HepG2 (cell line): ENCODE measurements at regions not wholly inside any gene's neighbourhood (a gene's known extent, or its start where the extent isn't known, plus 50 kb on each side); places are given as distances from the start of the nearest gene placed in this dataset.

Experiments
- ATAC-seq: fragments of 200-7000 bp; cut with Tn5 transposase; 3 replicates; pipeline ENCODE4 v1.9.1; 2020; ENCODE audit warnings: mild to moderate bottlenecking, moderate library complexity
- BruUV-seq: library from RNA; stranded (reverse); fragments of 400-500 nt; replicated peaks from 2 replicates; lab custom pipeline; 2021; lab: Mats Ljungman, UMichigan
- CTCF ChIA-PET: fragments of 300-600 bp; formaldehyde crosslinking; extraction: SDS; loops from one replicate; lab custom pipeline; 2021; ENCODE audit warnings: low total read pairs, inconsistent platforms, low intra/inter-chr PET ratio; lab: Yijun Ruan, JAX
- POLR2A ChIA-PET: fragments of 350-600 bp; sonication (Branson Sonifier 250); formaldehyde crosslinking; loops from one replicate; lab custom pipeline; 2020; ENCODE audit warnings: antibody characterized with exemption, inconsistent platforms; lab: Yijun Ruan, JAX
- DNase-seq: peaks from one replicate; pipeline ENCODE4 v3.0.0-alpha.2; 2015; ENCODE audit warnings: low spot score
- FAIRE-seq: peaks from 3 replicates; lab custom pipeline; 2011; peaks lifted over from hg19 to GRCh38; lab: Jason Lieb, UNC
- H2AFZ ChIP-seq: one replicate; pipeline ENCODE4 v1.6.1; 2011; ENCODE audit warnings: low read length, inconsistent platforms
- H3K27ac ChIP-seq: fragments of 300-600 bp; 3 replicates; pipeline ENCODE4 v1.8.0; 2011; ENCODE audit warnings: mixed run types, mild to moderate bottlenecking, mixed read lengths, low read length, inconsistent platforms; ENCODE audit not compliant: insufficient read depth; ENCODE audit errors: extremely low read length
- H3K27me3 ChIP-seq, 2 experiments: fragments of 200-600 bp in 1 of 2; 2 replicates in 1 of 2; 3 replicates in 1 of 2; pipeline versions ENCODE4 v1.6.0 to v1.8.0; 2011; ENCODE audit warnings: low read length in 2 of 2, mild to moderate bottlenecking in 2 of 2, moderate library complexity in 2 of 2, inconsistent platforms in 1 of 2; ENCODE audit not compliant: insufficient read depth in 2 of 2, control insufficient read depth in 1 of 2
- H3K36me3 ChIP-seq, 2 experiments: fragments of 200-600 bp in 1 of 2; replicated peaks in 1 of 2; 2 replicates in 1 of 2; 3 replicates in 1 of 2; pipeline versions ENCODE4 v1.5.1 to v1.8.0; 2011; ENCODE audit warnings: low read length in 2 of 2, inconsistent platforms in 1 of 2; ENCODE audit not compliant: insufficient read depth in 2 of 2, control insufficient read depth in 1 of 2
- H3K4me1 ChIP-seq: 2 replicates; pipeline ENCODE4 v1.5.1; 2012; ENCODE audit warnings: low read length, inconsistent platforms; ENCODE audit not compliant: insufficient read depth
- H3K4me2 ChIP-seq: 2 replicates; pipeline ENCODE4 v1.6.0; 2011; ENCODE audit warnings: low read depth, low read length, inconsistent platforms
- H3K4me3 ChIP-seq, 3 experiments: fragments of 200-600 bp in 1 of 3; sonication (generic), shearing (Covaris generic) in 1 of 3; replicated peaks in 1 of 3; 2 replicates each; pipeline ENCODE4 v1.5.1; 2011 to 2016; ENCODE audit warnings: low read length in 3 of 3, inconsistent platforms in 2 of 3, low read depth in 2 of 3, mild to moderate bottlenecking in 2 of 3, control low read depth in 1 of 3, mixed read lengths in 1 of 3; ENCODE audit not compliant: insufficient read depth in 1 of 3
- H3K79me2 ChIP-seq: one replicate; pipeline ENCODE4 v1.6.1; 2011; ENCODE audit warnings: low read length, inconsistent platforms; ENCODE audit not compliant: insufficient read depth
- H3K9ac ChIP-seq: 2 replicates; pipeline ENCODE4 v1.6.0; 2011; ENCODE audit warnings: mild to moderate bottlenecking, low read depth, low read length, inconsistent platforms; ENCODE audit not compliant: insufficient read depth
- H3K9me3 ChIP-seq: 2 replicates; pipeline ENCODE4 v1.5.1; 2012; ENCODE audit warnings: mild to moderate bottlenecking, low read length
- H4K20me1 ChIP-seq: 2 replicates; pipeline ENCODE4 v1.6.0; 2011; ENCODE audit warnings: inconsistent platforms, mild to moderate bottlenecking, low read length, moderate library complexity; ENCODE audit not compliant: insufficient read depth
- ATF7 ChIP-seq, 2 experiments: fragments of 450-650 bp in 1 of 2; sonication (generic) in 1 of 2; formaldehyde crosslinking in 1 of 2; IDR thresholded peaks; 2 replicates each; pipeline versions ENCODE4 v1.4.0 to v1.6.1; 2016 to 2020; ENCODE audit warnings: antibody characterized with exemption in 1 of 2, mild to moderate bottlenecking in 1 of 2, missing genetic modification reagents in 1 of 2
- FLYWCH1 ChIP-seq: sonication (generic); formaldehyde crosslinking; IDR thresholded peaks from 2 replicates; pipeline ENCODE4 v1.8.1; 2023; ENCODE audit warnings: mild to moderate bottlenecking, missing genetic modification reagents
- MYPOP ChIP-seq: sonication (generic); formaldehyde crosslinking; IDR thresholded peaks from 2 replicates; pipeline ENCODE4 v1.8.1; 2023; ENCODE audit warnings: mild to moderate bottlenecking, moderate library complexity, missing genetic modification reagents
- MZF1 ChIP-seq: sonication (generic); formaldehyde crosslinking; IDR thresholded peaks from 2 replicates; pipeline ENCODE4 v1.8.1; 2023; ENCODE audit warnings: mild to moderate bottlenecking, missing genetic modification reagents, borderline replicate concordance
- NFE2L1 ChIP-seq: sonication (generic); formaldehyde crosslinking; IDR thresholded peaks from 2 replicates; pipeline ENCODE4 v1.4.0; 2020; ENCODE audit warnings: missing genetic modification reagents, mild to moderate bottlenecking, borderline replicate concordance
- PHF21A ChIP-seq: sonication (generic); formaldehyde crosslinking; IDR thresholded peaks from 2 replicates; pipeline ENCODE4 v1.5.0; 2020; ENCODE audit warnings: mild to moderate bottlenecking, missing genetic modification reagents
- RARG ChIP-seq: sonication (generic); formaldehyde crosslinking; IDR thresholded peaks from 2 replicates; pipeline ENCODE4 v1.4.0; 2020; ENCODE audit warnings: low read depth, mild to moderate bottlenecking, missing genetic modification reagents
- TEF ChIP-seq: sonication (generic); formaldehyde crosslinking; IDR thresholded peaks from 2 replicates; pipeline ENCODE4 v1.5.0; 2020; ENCODE audit warnings: missing genetic modification reagents
- ZIK1 ChIP-seq: sonication (generic); formaldehyde crosslinking; IDR thresholded peaks from 2 replicates; pipeline ENCODE4 v1.5.0; 2020; ENCODE audit warnings: mild to moderate bottlenecking, low read depth, missing genetic modification reagents, borderline replicate concordance
- ZNF317 ChIP-seq: sonication (generic); formaldehyde crosslinking; IDR thresholded peaks from 2 replicates; pipeline ENCODE4 v1.5.0; 2020; ENCODE audit warnings: mild to moderate bottlenecking, missing genetic modification reagents
- ZNF704 ChIP-seq: sonication (generic); formaldehyde crosslinking; IDR thresholded peaks from 2 replicates; pipeline ENCODE4 v1.8.1; 2023; ENCODE audit warnings: mild to moderate bottlenecking, inconsistent platforms, moderate library complexity, missing genetic modification reagents, borderline replicate concordance
- ZNF839 ChIP-seq: sonication (generic); formaldehyde crosslinking; IDR thresholded peaks from 2 replicates; pipeline ENCODE4 v1.4.0; 2020; ENCODE audit warnings: missing genetic modification reagents, mild to moderate bottlenecking, borderline replicate concordance
- WGBS: methylation state at CpG from one replicate; pipeline ENCODE4 v1.1.6; 2017; ENCODE audit warnings: low lambda C conversion rate; 5-methylcytosine and 5-hydroxymethylcytosine counted together
- in situ Hi-C: cut with HindIII; loops from 2 replicates; pipeline ENCODE4 v1.10.0; 2017; ENCODE audit warnings: low pct_unique_long_range_greater_than_20kb; ENCODE audit not compliant: extremely low pct_ligation_motif_present
- intact Hi-C: fragments of 100-400 bp; cut with micrococcal nuclease; formaldehyde crosslinking; loops from one replicate; pipeline ENCODE4 v1.10.0; 2022; ENCODE audit not compliant: unreplicated experiment

GRCh38 chr18:41524674-41525470 lies 430.2 kb upstream of the PIK3C3 start:
- no peak overlapping the region for H3K4me2 ChIP-seq
- no peaks in the 10 kb centered on the region for H3K9me3 ChIP-seq
- CTCF ChIA-PET = no interaction called here
- H3K79me2 ChIP-seq = no peaks in the 10 kb centered on the region
- no peaks in the 10 kb centered on the region for H3K27me3 ChIP-seq
- H3K9ac ChIP-seq = no peak overlapping the region
- FAIRE-seq = no peak
- intact Hi-C loops (no loop called here), in situ Hi-C loops (no loop called here)
- no peak for ATAC-seq
- no peak for TF ChIP-seq NFE2L1 (CRISPR knock-in tag)
- TF ChIP-seq ZNF317 = no peak
- no peak for TF ChIP-seq TEF (CRISPR knock-in tag)
- TF ChIP-seq PHF21A (CRISPR knock-in tag) = no peak
- no TSS peak for BruUV-seq
- no peak overlapping the region for H3K27ac ChIP-seq
- H3K4me1 ChIP-seq = no peaks in the 10 kb centered on the region
- 0% methylated on average over 2 of the region's 2 CpGs for WGBS
- POLR2A ChIA-PET = no interaction called here
- DNase-seq = no peak
- no peak overlapping the region for H2AFZ ChIP-seq
- no peak overlapping the region for H3K4me3 ChIP-seq
- H3K36me3 ChIP-seq = no peaks in the 10 kb centered on the region
- no peaks in the 10 kb centered on the region for H4K20me1 ChIP-seq

GRCh38 chr18:41517142-41517541 lies 437.9 kb upstream of the PIK3C3 start:
- ATAC-seq (no peak), FAIRE-seq (no peak), DNase-seq (no peak)
- Histone ChIP-seq H3K36me3 (no peaks in the 10 kb centered on the region), H3K79me2 (no peaks in the 10 kb centered on the region), H3K4me3 (no peak overlapping the region), H3K27ac (no peak overlapping the region), H3K4me2 (no peak overlapping the region), H2AFZ (no peak overlapping the region), H3K27me3 (no peaks in the 10 kb centered on the region), H4K20me1 (no peaks in the 10 kb centered on the region), H3K4me1 (no peaks in the 10 kb centered on the region), H3K9me3 (no peaks in the 10 kb centered on the region), H3K9ac (no peak overlapping the region)
- CTCF ChIA-PET = no interaction called here
- in situ Hi-C loops (no loop called here), intact Hi-C loops (no loop called here)
- BruUV-seq = no TSS peak
- POLR2A ChIA-PET = no interaction called here
- TF ChIP-seq ZNF839 (CRISPR knock-in tag) (no peak), RARG (CRISPR knock-in tag) (no peak), ZIK1 (CRISPR knock-in tag) (no peak), ATF7 (IDR thresholded peaks at IDR 0.05) (peak; percentile 59), ATF7 (CRISPR knock-in tag; IDR thresholded peaks at IDR 0.05) (no peak), ZNF704 (CRISPR knock-in tag) (no peak), FLYWCH1 (no peak), MZF1 (CRISPR knock-in tag) (no peak), MYPOP (CRISPR knock-in tag) (no peak)
